SK-N-MC (cell line): ENCODE measurements at regions not wholly inside any gene's neighbourhood (a gene's known extent, or its start where the extent isn't known, plus 50 kb on each side); places are given as distances from the start of the nearest gene placed in this dataset.

Experiments used
- DNase-seq: peaks from one replicate; pipeline ENCODE4 v3.0.0-alpha.2; 2011; ENCODE audit warnings: low read depth, low spot score
- H3K27ac ChIP-seq: fragments of 200-600 bp; sonication (generic); 2 replicates; pipeline ENCODE4 v1.5.1; 2016; ENCODE audit warnings: mixed run types
- H3K36me3 ChIP-seq: fragments of 200-600 bp; sonication (generic); 2 replicates; pipeline ENCODE4 v1.6.1; 2017; ENCODE audit warnings: antibody characterized with exemption, low read length, mixed read lengths; ENCODE audit not compliant: insufficient read depth
- H3K4me3 ChIP-seq: fragments of 200-600 bp; sonication (generic); 2 replicates; pipeline ENCODE4 v1.5.1; 2016
- H3K9ac ChIP-seq: fragments of 200-600 bp; sonication (generic); 2 replicates; pipeline ENCODE4 v1.8.0; 2017; ENCODE audit warnings: mixed run types, mixed read lengths; ENCODE audit not compliant: insufficient read length
- H3K9me3 ChIP-seq: fragments of 200-600 bp; sonication (generic); 2 replicates; pipeline ENCODE4 v1.6.1; 2017; ENCODE audit warnings: low read depth, mild to moderate bottlenecking, antibody characterized with exemption, low read length, moderate library complexity, mixed read lengths
- EZH2 ChIP-seq: fragments of 200-600 bp; sonication (generic); IDR thresholded peaks from one replicate; pipeline ENCODE4 v1.6.1; 2017; ENCODE audit warnings: antibody characterized with exemption
- FOXP2 ChIP-seq: optimal IDR thresholded peaks from 2 replicates; pipeline ENCODE3; 2011; ENCODE audit warnings: mild to moderate bottlenecking, moderate library complexity; ENCODE audit not compliant: insufficient read depth; ENCODE audit errors: extremely low read length, control extremely low read depth
- POLR2AphosphoS5 ChIP-seq: IDR thresholded peaks from 2 replicates; pipeline ENCODE4 v1.6.1; 2012; ENCODE audit warnings: mild to moderate bottlenecking, low read depth, low read length, borderline replicate concordance

DNA sequence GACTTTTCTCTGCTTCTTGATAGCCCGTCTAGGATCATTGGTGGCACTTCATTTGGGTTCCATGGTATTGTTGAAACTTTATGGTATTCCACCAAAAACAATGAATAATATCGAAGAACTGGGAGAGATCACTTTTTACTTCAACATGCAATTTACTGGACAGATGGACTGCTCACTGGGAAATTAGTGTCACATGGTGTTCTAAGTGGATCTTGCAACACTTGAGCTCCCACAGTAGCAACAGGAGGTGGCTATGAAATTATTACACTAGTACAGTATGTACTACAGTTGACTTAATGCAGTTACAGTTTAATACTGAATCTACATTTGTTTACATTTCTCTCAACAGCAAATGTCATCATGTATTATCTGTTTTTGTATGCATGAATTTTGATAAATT, 997.3 kb downstream of the REEP3 start:
- Histone ChIP-seq H3K9me3 (no peaks in the 10 kb centered on the region), H3K36me3 (no peaks in the 10 kb centered on the region), H3K27ac (no peak overlapping the region), H3K9ac (no peak overlapping the region), H3K4me3 (no peak overlapping the region)
- no peak for DNase-seq
- TF ChIP-seq EZH2 = no peak
- no peak for TF ChIP-seq FOXP2
- TF ChIP-seq POLR2AphosphoS5 = no peak

- no peaks in the 10 kb centered on the region for H3K9me3 ChIP-seq
- H3K4me3 ChIP-seq = no peak overlapping the region
- no peak overlapping the region for H3K9ac ChIP-seq
- H3K36me3 ChIP-seq = no peaks in the 10 kb centered on the region
- DNase-seq = no peak
- no peak for TF ChIP-seq EZH2
- TF ChIP-seq POLR2AphosphoS5 = no peak
- no peak for TF ChIP-seq FOXP2
- H3K27ac ChIP-seq = no peak overlapping the region
Observed at GRCh38 chr10:64519427-64519826, 998.2 kb downstream of the REEP3 start.

DNA sequence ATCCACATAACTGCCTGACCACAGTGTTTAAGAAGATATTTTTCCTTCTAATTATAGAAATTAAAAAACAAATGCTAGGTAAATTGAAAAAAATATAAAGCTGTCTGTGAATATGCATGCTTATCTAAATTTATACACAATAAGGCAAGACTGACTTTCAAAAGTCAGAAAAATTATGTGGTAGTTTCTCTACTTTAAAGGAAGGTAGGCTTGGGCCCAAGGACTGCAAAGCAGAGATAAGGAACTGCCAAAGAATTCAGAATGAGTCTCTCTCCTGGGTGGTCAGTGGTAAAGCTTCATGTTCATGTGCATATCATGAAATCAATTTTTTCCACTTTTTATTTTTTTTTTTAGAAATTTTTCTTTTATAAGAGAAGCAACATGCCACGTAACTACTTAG, 998.6 kb downstream of the REEP3 start:
- no peak overlapping the region for H3K27ac ChIP-seq
- no peak for DNase-seq
- H3K9ac ChIP-seq = no peak overlapping the region
- H3K4me3 ChIP-seq = no peak overlapping the region
- no peaks in the 10 kb centered on the region for H3K9me3 ChIP-seq
- H3K36me3 ChIP-seq = no peaks in the 10 kb centered on the region
- TF ChIP-seq FOXP2 (no peak), EZH2 (no peak), POLR2AphosphoS5 (no peak)

- DNase-seq = no peak
- Histone ChIP-seq H3K9me3 (no peaks in the 10 kb centered on the region), H3K4me3 (no peak overlapping the region), H3K36me3 (no peaks in the 10 kb centered on the region), H3K27ac (no peak overlapping the region), H3K9ac (no peak overlapping the region)
- TF ChIP-seq POLR2AphosphoS5 (no peak), FOXP2 (no peak), EZH2 (no peak)
Observed at GRCh38 chr10:64523065-64523759, 1002.0 kb downstream of the REEP3 start.

DNA sequence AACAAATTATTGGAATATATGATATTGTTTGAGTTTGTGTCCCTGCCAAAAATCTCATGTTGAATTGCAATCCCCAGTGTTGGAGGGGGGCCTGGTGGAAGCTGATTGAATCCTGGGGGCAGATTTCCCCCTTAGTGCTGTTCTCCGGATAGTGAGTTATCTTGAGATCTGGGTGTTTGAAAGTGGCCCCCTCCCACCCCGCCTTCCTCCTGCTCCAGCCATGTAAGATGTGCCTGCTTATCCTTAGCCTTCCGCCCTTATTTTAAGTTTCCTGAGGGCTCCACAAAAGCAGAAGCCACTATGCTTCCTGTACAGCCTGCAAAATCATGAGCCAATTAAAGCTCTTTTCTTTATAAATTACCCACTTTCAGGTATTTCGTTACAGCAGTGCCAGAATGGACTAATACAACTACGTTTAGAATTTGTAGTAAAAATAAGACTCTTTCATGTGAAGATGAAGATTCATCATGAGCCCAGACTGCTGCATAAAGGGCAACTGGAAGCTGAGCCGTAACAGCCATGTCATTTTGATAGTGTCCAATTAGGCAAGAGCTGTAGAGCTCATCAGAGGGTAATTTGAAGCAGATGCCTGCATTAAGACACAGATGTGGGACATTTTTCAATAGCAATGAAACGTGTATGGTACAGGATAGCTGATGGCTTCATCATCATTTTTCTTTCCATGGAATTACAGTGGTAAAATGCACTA, 1007.2 kb downstream of the REEP3 start:
- H3K36me3 ChIP-seq = no peaks in the 10 kb centered on the region
- H3K4me3 ChIP-seq = no peak overlapping the region

GRCh38 chr10:64529003-64529350, 1007.8 kb downstream of the REEP3 start:
- Histone ChIP-seq H3K9me3 (no peaks in the 10 kb centered on the region), H3K4me3 (no peak overlapping the region), H3K9ac (no peak overlapping the region), H3K27ac (no peak overlapping the region), H3K36me3 (no peaks in the 10 kb centered on the region)
- DNase-seq = no peak
- TF ChIP-seq POLR2AphosphoS5 (no peak), EZH2 (no peak), FOXP2 (no peak)

More for the DNA sequence above, 1007.2 kb downstream of the REEP3 start:
- DNase-seq = no peak
- Histone ChIP-seq H3K27ac (no peak overlapping the region), H3K9ac (no peak overlapping the region), H3K9me3 (no peaks in the 10 kb centered on the region)
- TF ChIP-seq POLR2AphosphoS5 (no peak), FOXP2 (no peak), EZH2 (no peak)

GRCh38 chr10:64534616-64535015, 1013.4 kb downstream of the REEP3 start:
- Histone ChIP-seq H3K4me3 (no peak overlapping the region), H3K27ac (no peak overlapping the region), H3K36me3 (no peaks in the 10 kb centered on the region), H3K9me3 (no peaks in the 10 kb centered on the region), H3K9ac (no peak overlapping the region)
- TF ChIP-seq EZH2 (no peak), FOXP2 (no peak), POLR2AphosphoS5 (no peak)
- DNase-seq = no peak

DNA sequence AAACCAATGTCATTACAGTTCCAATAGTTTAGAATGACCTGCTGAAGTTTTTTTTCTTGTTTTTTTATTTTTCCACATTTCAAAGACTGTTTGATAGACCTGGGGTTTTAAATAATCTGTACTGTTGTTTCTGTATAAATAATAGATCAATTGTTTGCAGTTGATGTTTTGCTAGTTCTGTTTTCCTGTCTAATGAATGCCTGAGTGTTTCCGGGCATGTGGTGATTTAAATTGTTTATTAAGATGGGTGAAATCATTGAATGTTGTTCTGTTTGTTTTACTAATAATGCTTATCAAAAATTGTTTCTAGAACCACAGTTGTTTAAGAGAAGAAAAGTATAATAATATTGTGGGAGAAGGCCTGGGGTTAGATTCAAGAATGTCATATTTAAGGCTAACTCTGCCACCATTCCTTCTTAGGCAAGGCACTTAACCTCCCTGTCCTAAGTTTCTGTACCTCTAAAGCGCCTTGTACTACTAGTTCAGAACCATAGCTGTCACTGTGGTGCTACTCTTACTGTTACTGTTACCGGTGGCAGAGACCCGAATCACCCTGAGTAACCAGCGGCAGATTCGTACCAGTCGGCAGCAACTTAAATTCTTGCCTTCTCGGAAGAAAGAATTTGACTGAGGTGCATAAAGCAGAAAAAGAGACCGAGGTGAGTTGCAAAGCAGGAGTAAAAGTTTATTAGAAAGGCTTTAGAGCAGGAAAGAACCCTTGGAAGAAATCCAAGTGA, 1014.1 kb downstream of the REEP3 start:
- Histone ChIP-seq H3K4me3 (no peak overlapping the region), H3K36me3 (no peaks in the 10 kb centered on the region), H3K9me3 (no peaks in the 10 kb centered on the region), H3K9ac (no peak overlapping the region), H3K27ac (no peak overlapping the region)
- no peak for DNase-seq
- TF ChIP-seq EZH2 (no peak), POLR2AphosphoS5 (no peak)
